Osteocyte (in vitro differentiated cells): ENCODE measurements at regions not wholly inside any gene's neighbourhood (a gene's known extent, or its start where the extent isn't known, plus 50 kb on each side); places are given as distances from the start of the nearest gene placed in this dataset.

Experiments used
- DNase-seq: peaks from one replicate; pipeline ENCODE4 v3.0.0; 2021; ENCODE audit warnings: mixed read lengths; ENCODE audit not compliant: unreplicated experiment; ENCODE audit errors: extremely low spot score
- H3K27ac Mint-ChIP-seq: one replicate; pipeline ENCODE4 v1.8.0; 2021; ENCODE audit warnings: mild to moderate bottlenecking, mixed read lengths; ENCODE audit not compliant: unreplicated experiment
- H3K27me3 Mint-ChIP-seq: one replicate; pipeline ENCODE4 v1.8.0; 2021; ENCODE audit warnings: mixed read lengths; ENCODE audit not compliant: unreplicated experiment
- H3K36me3 Mint-ChIP-seq: one replicate; pipeline ENCODE4 v1.8.0; 2021; ENCODE audit warnings: mixed read lengths; ENCODE audit not compliant: unreplicated experiment
- H3K4me1 Mint-ChIP-seq: one replicate; pipeline ENCODE4 v1.8.0; 2021; ENCODE audit warnings: mixed read lengths; ENCODE audit not compliant: unreplicated experiment
- H3K4me3 Mint-ChIP-seq: one replicate; pipeline ENCODE4 v1.8.0; 2021; ENCODE audit warnings: mild to moderate bottlenecking, moderate library complexity, mixed read lengths; ENCODE audit not compliant: unreplicated experiment
- H3K9me3 Mint-ChIP-seq: one replicate; pipeline ENCODE4 v1.8.0; 2021; ENCODE audit warnings: mixed read lengths; ENCODE audit not compliant: unreplicated experiment
- CTCF ChIP-seq: fragments of 200-600 bp; sonication (generic); IDR thresholded peaks from 2 replicates; pipeline ENCODE4 v1.5.0; 2021; ENCODE audit warnings: antibody characterized with exemption, mild to moderate bottlenecking, moderate library complexity

GRCh38 chr3:68360492-68360891, 571.9 kb downstream of the TAFA4 start:
- no peak for TF ChIP-seq CTCF
- Mint-ChIP-seq H3K27me3 (no peaks in the 10 kb centered on the region), H3K4me3 (no peak overlapping the region), H3K27ac (no peak overlapping the region), H3K36me3 (no peaks in the 10 kb centered on the region), H3K4me1 (no peaks in the 10 kb centered on the region), H3K9me3 (peaks cover 3% of the 10 kb centered on the region)
- no peak for DNase-seq

- DNase-seq = no peak
- Mint-ChIP-seq H3K27me3 (no peaks in the 10 kb centered on the region), H3K4me1 (no peaks in the 10 kb centered on the region), H3K27ac (no peak overlapping the region), H3K9me3 (peaks cover 7% of the 10 kb centered on the region), H3K36me3 (no peaks in the 10 kb centered on the region), H3K4me3 (no peak overlapping the region)
- TF ChIP-seq CTCF = no peak
Observed at GRCh38 chr3:68345781-68346180, 586.6 kb downstream of the TAFA4 start.

GRCh38 chr3:68342426-68342825, 589.9 kb downstream of the TAFA4 start:
- Mint-ChIP-seq H3K4me1 (no peaks in the 10 kb centered on the region), H3K27me3 (no peaks in the 10 kb centered on the region), H3K9me3 (peaks cover 12% of the 10 kb centered on the region), H3K27ac (no peak overlapping the region), H3K36me3 (no peaks in the 10 kb centered on the region), H3K4me3 (no peak overlapping the region)
- TF ChIP-seq CTCF = no peak
- DNase-seq = no peak

- no peak for TF ChIP-seq CTCF
Observed at GRCh38 chr3:68336042-68336441, 596.3 kb downstream of the TAFA4 start.

GRCh38 chr3:68334367-68334986, 597.9 kb downstream of the TAFA4 start:
- Mint-ChIP-seq H3K27ac (no peak overlapping the region), H3K36me3 (no peaks in the 10 kb centered on the region), H3K4me1 (no peaks in the 10 kb centered on the region), H3K9me3 (peaks cover 1% of the 10 kb centered on the region), H3K27me3 (no peaks in the 10 kb centered on the region), H3K4me3 (no peak overlapping the region)
- no peak for TF ChIP-seq CTCF
- no peak for DNase-seq

More at GRCh38 chr3:68336042-68336441, 596.3 kb downstream of the TAFA4 start:
- Mint-ChIP-seq H3K36me3 (no peaks in the 10 kb centered on the region), H3K4me3 (no peak overlapping the region), H3K9me3 (peaks cover 7% of the 10 kb centered on the region), H3K27ac (no peak overlapping the region), H3K27me3 (no peaks in the 10 kb centered on the region), H3K4me1 (no peaks in the 10 kb centered on the region)
- no peak for DNase-seq
